ENCODE measurements at regions not wholly inside any gene's neighbourhood (a gene's known extent, or its start where the extent isn't known, plus 50 kb on each side); places are given as distances from the start of the nearest gene placed in this dataset.
A peak's percentile ranks its signal among the peaks of the same experiment; 100 is the strongest.

DNA sequence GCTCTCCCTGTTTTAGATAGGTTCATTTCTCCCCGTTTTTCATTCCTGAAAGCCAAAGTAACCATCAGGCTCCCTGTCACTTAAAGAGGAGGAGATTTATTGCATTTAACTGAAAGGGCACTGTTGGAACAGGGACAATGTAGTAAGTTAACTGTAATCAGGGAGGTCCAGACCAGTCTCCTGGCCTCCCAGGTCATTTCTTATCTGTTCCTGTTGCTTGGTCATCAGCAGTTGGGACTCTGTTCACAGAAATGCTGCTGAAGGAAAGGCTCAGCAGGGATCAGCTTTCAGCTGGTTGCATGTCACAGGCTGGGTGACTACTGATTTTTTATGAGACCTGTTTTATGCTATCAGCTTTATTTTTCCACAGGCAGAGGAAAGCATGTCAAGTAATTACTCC is 622.6 kb upstream of the GOT2 start (continued):
- TF ChIP-seq CHD2 (IDR thresholded peaks at IDR 0.05; ENCODE audit: low read depth, low read length) (no peak), U2AF1 (optimal IDR thresholded peaks at IDR 0.05; ENCODE audit: low read depth, low read length) (no peak), XRCC3 (IDR thresholded peaks at IDR 0.05) (no peak), PBX2 (CRISPR knock-in tag; IDR thresholded peaks at IDR 0.05; ENCODE audit: low read depth) (peak; percentile 70), PBX2 (tag; conservative IDR thresholded peaks at IDR 0.05; ENCODE audit: low read depth) (peak; percentile 98), SMC3 (conservative IDR thresholded peaks at IDR 0.05; ENCODE audit: insufficient read depth, low read depth, low read length) (no peak), PHB (CRISPR knock-in tag; IDR thresholded peaks at IDR 0.05) (no peak), SMAD2 (IDR thresholded peaks at IDR 0.05; ENCODE audit: low read depth, low read length) (no peak), ILK (tag; IDR thresholded peaks at IDR 0.05; ENCODE audit: borderline replicate concordance, low read depth) (no peak), CBX5 (IDR thresholded peaks at IDR 0.05; ENCODE audit: borderline replicate concordance, low read depth) (no peak), PML (IDR thresholded peaks at IDR 0.05; ENCODE audit: low read length) (peak; percentile 88), ZNF696 (CRISPR knock-in tag; conservative IDR thresholded peaks at IDR 0.05) (no peak), MAFG (tag; conservative IDR thresholded peaks at IDR 0.05) (peak; percentile 76), FOXA1 (IDR thresholded peaks at IDR 0.05; ENCODE audit: borderline replicate concordance) (no peak), BACH1 (tag; IDR thresholded peaks at IDR 0.05) (peak; percentile 41; the same call in 1 of the 2 replicates), DMBX1 (CRISPR knock-in tag; IDR thresholded peaks at IDR 0.05; ENCODE audit: borderline replicate concordance) (peak; percentile 93), ZNF239 (CRISPR knock-in tag; IDR thresholded peaks at IDR 0.05) (no peak; the same call in 1 of the 2 replicates), ZNF217 (CRISPR knock-in tag; IDR thresholded peaks at IDR 0.05) (no peak), NR2C1 (IDR thresholded peaks at IDR 0.05) (peak; percentile 23; the same call in 1 of the 2 replicates), NR2C1 (tag; IDR thresholded peaks at IDR 0.05) (peak; percentile 82)
- TF ChIP-seq, protein P1, sequence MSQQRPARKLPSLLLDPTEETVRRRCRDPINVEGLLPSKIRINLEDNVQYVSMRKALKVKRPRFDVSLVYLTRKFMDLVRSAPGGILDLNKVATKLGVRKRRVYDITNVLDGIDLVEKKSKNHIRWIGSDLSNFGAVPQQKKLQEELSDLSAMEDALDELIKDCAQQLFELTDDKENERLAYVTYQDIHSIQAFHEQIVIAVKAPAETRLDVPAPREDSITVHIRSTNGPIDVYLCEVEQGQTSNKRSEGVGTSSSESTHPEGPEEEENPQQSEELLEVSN (IDR thresholded peaks at IDR 0.05; ENCODE audit: borderline replicate concordance in 1 of 2, extremely low read depth in 1 of 2, insufficient read depth in 1 of 2, insufficient read length in 1 of 2, low read depth in 1 of 2, low read length in 1 of 2, poor library complexity in 1 of 2, severe bottlenecking in 1 of 2), result no peak
- TF ChIP-seq, protein P2, sequence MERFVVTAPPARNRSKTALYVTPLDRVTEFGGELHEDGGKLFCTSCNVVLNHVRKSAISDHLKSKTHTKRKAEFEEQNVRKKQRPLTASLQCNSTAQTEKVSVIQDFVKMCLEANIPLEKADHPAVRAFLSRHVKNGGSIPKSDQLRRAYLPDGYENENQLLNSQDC (CRISPR knock-in tag; IDR thresholded peaks at IDR 0.05), result no peak
